Mesendoderm (in vitro differentiated cells): ENCODE measurements at regions not wholly inside any gene's neighbourhood (a gene's known extent, or its start where the extent isn't known, plus 50 kb on each side); places are given as distances from the start of the nearest gene placed in this dataset.
A peak's percentile ranks its signal among the peaks of the same experiment; 100 is the strongest.

ENCODE experiments used
- DNase-seq: peaks from one replicate; pipeline ENCODE4 v3.0.0; 2013
- H2AK5ac ChIP-seq: 2 replicates; pipeline ENCODE4 v1.6.1; 2013; ENCODE audit warnings: low read length, inconsistent platforms
- H2BK120ac ChIP-seq: 2 replicates; pipeline ENCODE4 v1.6.1; 2013; ENCODE audit warnings: low read depth, mild to moderate bottlenecking, low read length, moderate library complexity, mixed read lengths
- H2BK15ac ChIP-seq: replicated peaks from 2 replicates; pipeline ENCODE4 v1.6.1; 2013; ENCODE audit warnings: low read depth, mild to moderate bottlenecking, moderate library complexity
- H2BK5ac ChIP-seq: 2 replicates; pipeline ENCODE4 v1.6.1; 2013; ENCODE audit warnings: low read length, inconsistent platforms
- H3K18ac ChIP-seq: 2 replicates; pipeline ENCODE4 v1.6.1; 2013; ENCODE audit warnings: mild to moderate bottlenecking, low read length, mixed read lengths
- H3K23ac ChIP-seq: one replicate; pipeline ENCODE4 v1.6.1; 2013; ENCODE audit warnings: low read length
- H3K27ac ChIP-seq: 2 replicates; pipeline ENCODE4 v1.5.1; 2013; ENCODE audit warnings: low read depth, mild to moderate bottlenecking, inconsistent platforms, low read length, moderate library complexity
- H3K27me3 ChIP-seq: 2 replicates; pipeline ENCODE4 v1.6.1; 2013; ENCODE audit warnings: low read length, control low read depth, mild to moderate bottlenecking, inconsistent platforms; ENCODE audit not compliant: insufficient read depth, poor library complexity
- H3K36me3 ChIP-seq: 2 replicates; pipeline ENCODE4 v1.6.1; 2013; ENCODE audit warnings: low read length, inconsistent platforms; ENCODE audit not compliant: control insufficient read depth, insufficient read depth
- H3K4ac ChIP-seq: one replicate; pipeline ENCODE4 v1.6.1; 2013; ENCODE audit warnings: low read depth, mild to moderate bottlenecking, low read length, moderate library complexity
- H3K4me1 ChIP-seq: 2 replicates; pipeline ENCODE4 v1.6.1; 2013; ENCODE audit warnings: low read depth, low read length, inconsistent platforms; ENCODE audit not compliant: control insufficient read depth
- H3K4me2 ChIP-seq: 2 replicates; pipeline ENCODE4 v1.6.1; 2013; ENCODE audit warnings: low read length
- H3K4me3 ChIP-seq: 2 replicates; pipeline ENCODE4 v1.5.1; 2013; ENCODE audit warnings: mild to moderate bottlenecking, low read length
- H3K56ac ChIP-seq: one replicate; pipeline ENCODE4 v1.6.1; 2013; ENCODE audit warnings: low read length
- H3K79me1 ChIP-seq: 2 replicates; pipeline ENCODE4 v1.6.1; 2013; ENCODE audit warnings: low read length, inconsistent platforms
- H3K79me2 ChIP-seq: 2 replicates; pipeline ENCODE4 v1.6.1; 2013; ENCODE audit warnings: mild to moderate bottlenecking, low read length; ENCODE audit not compliant: control insufficient read depth, insufficient read depth
- H3K9ac ChIP-seq: 2 replicates; pipeline ENCODE4 v1.6.1; 2013; ENCODE audit warnings: low read length, inconsistent platforms
- H4K5ac ChIP-seq: one replicate; pipeline ENCODE4 v1.6.1; 2013; ENCODE audit warnings: low read length
- H4K8ac ChIP-seq: one replicate; pipeline ENCODE4 v1.6.1; 2013; ENCODE audit warnings: low read depth, mild to moderate bottlenecking, control low read depth, low read length, moderate library complexity
- WGBS: extraction: QIAGEN DNeasy Blood & Tissue Kit; methylation state at CpG from one replicate; pipeline ENCODE4 v1.1.7; 2013; ENCODE audit warnings: low lambda C conversion rate, missing lambda C conversion rate; ENCODE audit not compliant: insufficient coverage; ENCODE audit errors: extremely low coverage; 5-methylcytosine and 5-hydroxymethylcytosine counted together

DNA sequence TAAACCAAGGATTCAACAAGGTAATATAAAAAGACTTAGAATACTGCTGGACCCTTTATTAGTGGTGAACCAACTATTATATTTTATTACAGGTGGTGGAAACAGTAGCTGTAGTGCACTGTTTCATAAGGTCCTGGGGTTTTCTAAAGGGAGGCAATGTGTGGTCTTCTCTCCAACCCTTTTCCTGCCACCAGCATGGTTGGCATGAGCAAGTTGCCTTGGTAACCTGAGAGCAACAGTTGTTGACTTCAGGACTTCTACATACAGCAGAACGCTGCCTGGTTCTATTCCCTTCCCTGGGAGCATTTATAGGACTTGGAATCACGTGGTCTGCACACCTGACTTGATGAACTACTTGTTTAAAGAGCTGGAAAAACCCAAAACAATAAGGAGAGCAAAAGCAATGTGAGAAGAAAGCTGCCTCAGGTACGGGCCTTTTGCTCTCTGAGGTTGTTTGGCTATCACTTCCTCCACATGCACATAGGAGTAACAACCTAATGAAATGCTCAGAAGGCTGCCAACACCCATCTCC is 81.1 kb upstream of the RAI14 start:
- Histone ChIP-seq H3K79me2 (no peaks in the 10 kb centered on the region), H3K4me3 (no peak overlapping the region), H3K27me3 (no peaks in the 10 kb centered on the region), H2BK15ac (no peak overlapping the region), H3K4me2 (no peak overlapping the region), H4K8ac (no peak overlapping the region), H3K36me3 (no peaks in the 10 kb centered on the region), H3K4me1 (no peaks in the 10 kb centered on the region), H3K23ac (no peak overlapping the region), H3K56ac (no peak overlapping the region), H2AK5ac (no peak overlapping the region), H2BK5ac (no peak overlapping the region), H2BK120ac (no peak overlapping the region), H3K18ac (no peak overlapping the region), H3K4ac (no peak overlapping the region), H3K9ac (no peak overlapping the region), H4K5ac (no peak overlapping the region), H3K27ac (no peak overlapping the region), H3K79me1 (no peaks in the 10 kb centered on the region)
- WGBS = no CpG with 5 or more reads among the region's 3 CpGs
- no peak for DNase-seq

DNA sequence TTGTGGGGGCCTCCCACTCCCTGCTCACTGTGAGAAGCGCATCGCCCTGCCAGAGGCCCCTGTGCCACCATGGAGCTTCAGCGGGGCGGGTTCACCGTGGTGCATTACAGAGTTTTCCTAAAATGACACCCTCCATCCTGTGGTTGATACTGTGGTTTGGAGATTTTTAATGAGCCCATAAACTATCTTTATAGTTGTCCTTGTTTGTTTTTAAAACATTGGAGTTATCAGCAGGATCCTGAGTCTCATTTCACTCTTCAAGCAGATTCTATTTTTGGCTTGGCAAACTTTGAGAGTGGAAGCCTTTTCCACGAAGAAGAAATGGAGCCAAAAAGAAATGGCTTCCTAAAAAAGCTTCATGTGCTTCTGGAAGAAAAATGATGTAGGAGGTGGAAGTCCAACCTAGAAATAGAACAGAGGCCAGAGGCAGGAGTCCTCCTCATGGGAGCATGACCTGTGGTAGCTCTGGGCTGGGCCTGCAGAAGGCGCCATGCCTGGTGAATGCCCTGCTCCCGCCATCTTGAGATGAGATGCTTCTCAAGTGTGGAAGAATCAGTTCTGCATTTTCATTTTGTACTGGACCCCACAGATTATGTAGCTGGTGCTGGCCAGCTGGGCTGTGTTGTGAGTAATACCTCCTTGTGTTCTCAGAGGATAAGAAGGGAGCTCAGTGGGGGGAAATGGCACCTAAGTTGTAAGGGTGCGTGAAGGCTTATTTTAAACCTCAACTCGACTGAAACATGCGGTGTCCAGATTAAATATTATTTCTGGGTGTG is 79.0 kb upstream of the RAI14 start:
- WGBS = no CpG with 5 or more reads among the region's 11 CpGs
- H3K36me3 ChIP-seq = no peaks in the 10 kb centered on the region
- H2AK5ac ChIP-seq = no peak overlapping the region
- no peak overlapping the region for H4K8ac ChIP-seq
- H3K18ac ChIP-seq = no peak overlapping the region
- H3K23ac ChIP-seq = no peak overlapping the region
- H3K79me1 ChIP-seq = no peaks in the 10 kb centered on the region
- no peak overlapping the region for H2BK15ac ChIP-seq
- H3K4ac ChIP-seq = no peak overlapping the region
- no peak overlapping the region for H3K4me2 ChIP-seq
- H3K27ac ChIP-seq = no peak overlapping the region
- no peak for DNase-seq
- no peak overlapping the region for H3K9ac ChIP-seq
- no peaks in the 10 kb centered on the region for H3K27me3 ChIP-seq
- H4K5ac ChIP-seq = no peak overlapping the region
- no peaks in the 10 kb centered on the region for H3K79me2 ChIP-seq
- H2BK5ac ChIP-seq = no peak overlapping the region
- H3K4me1 ChIP-seq = no peaks in the 10 kb centered on the region
- H3K4me3 ChIP-seq = no peak overlapping the region
- H3K56ac ChIP-seq = no peak overlapping the region
- H2BK120ac ChIP-seq = no peak overlapping the region

DNA sequence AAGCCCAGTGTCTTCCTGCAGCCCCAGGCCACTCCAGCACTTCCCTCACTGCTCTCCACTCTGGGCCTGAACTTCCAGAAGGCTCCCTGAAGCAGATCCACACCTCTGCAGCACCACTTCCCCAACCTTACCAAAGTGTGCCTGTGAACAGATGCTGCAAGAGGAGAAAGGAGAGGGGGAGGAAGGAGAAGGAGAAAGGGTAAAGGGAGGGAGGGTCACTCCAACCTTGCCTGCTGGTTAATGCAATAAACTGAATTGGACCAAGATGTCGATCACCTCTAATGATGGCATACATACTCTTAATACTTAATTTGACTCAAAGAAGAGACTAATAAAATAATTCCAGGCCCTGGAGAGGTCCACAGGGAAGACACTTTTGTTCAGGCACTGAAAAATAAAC is 77.2 kb upstream of the RAI14 start:
- Histone ChIP-seq H2BK15ac (no peak overlapping the region), H3K79me2 (no peaks in the 10 kb centered on the region), H3K23ac (no peak overlapping the region), H2AK5ac (no peak overlapping the region), H3K9ac (no peak overlapping the region), H4K8ac (no peak overlapping the region), H3K4me1 (no peaks in the 10 kb centered on the region), H3K4ac (no peak overlapping the region), H3K27ac (no peak overlapping the region), H3K4me3 (no peak overlapping the region), H4K5ac (no peak overlapping the region), H3K56ac (no peak overlapping the region), H2BK5ac (no peak overlapping the region), H3K18ac (no peak overlapping the region), H3K79me1 (no peaks in the 10 kb centered on the region), H3K27me3 (no peaks in the 10 kb centered on the region), H3K36me3 (no peaks in the 10 kb centered on the region), H2BK120ac (no peak overlapping the region), H3K4me2 (no peak overlapping the region)
- DNase-seq = no peak
- WGBS = no CpG with 5 or more reads among the region's 1 CpG

DNA sequence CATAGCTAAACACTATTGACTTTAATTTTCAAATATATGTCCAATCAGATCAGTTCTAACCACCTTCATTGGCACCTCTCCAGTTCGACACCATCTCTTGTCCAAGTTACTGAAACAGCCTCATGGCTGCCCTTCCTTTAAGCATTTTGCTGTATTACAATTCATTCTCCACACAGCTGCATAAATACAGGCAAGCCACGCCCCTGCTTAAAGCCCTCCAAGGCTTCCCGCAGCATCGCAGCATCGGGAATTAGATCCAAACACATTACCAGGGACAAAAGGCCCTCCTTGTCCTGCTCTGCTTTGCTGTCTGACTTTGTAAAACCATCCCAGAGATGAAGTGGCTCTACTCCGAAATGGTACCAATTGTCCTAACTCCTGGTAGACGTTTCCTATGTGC is 75.1 kb upstream of the RAI14 start:
- Histone ChIP-seq H3K4ac (no peak overlapping the region), H2AK5ac (no peak overlapping the region), H2BK120ac (no peak overlapping the region), H3K27me3 (no peaks in the 10 kb centered on the region), H3K4me1 (peaks cover under 1% of the 10 kb centered on the region), H4K5ac (no peak overlapping the region), H2BK15ac (no peak overlapping the region), H3K23ac (no peak overlapping the region), H3K36me3 (no peaks in the 10 kb centered on the region), H3K79me1 (no peaks in the 10 kb centered on the region), H2BK5ac (no peak overlapping the region), H3K18ac (no peak overlapping the region), H3K79me2 (no peaks in the 10 kb centered on the region), H3K56ac (no peak overlapping the region), H3K4me2 (no peak overlapping the region), H4K8ac (no peak overlapping the region), H3K9ac (no peak overlapping the region), H3K27ac (no peak overlapping the region), H3K4me3 (no peak overlapping the region)
- no peak for DNase-seq
- no CpG with 5 or more reads among the region's 7 CpGs for WGBS

DNA sequence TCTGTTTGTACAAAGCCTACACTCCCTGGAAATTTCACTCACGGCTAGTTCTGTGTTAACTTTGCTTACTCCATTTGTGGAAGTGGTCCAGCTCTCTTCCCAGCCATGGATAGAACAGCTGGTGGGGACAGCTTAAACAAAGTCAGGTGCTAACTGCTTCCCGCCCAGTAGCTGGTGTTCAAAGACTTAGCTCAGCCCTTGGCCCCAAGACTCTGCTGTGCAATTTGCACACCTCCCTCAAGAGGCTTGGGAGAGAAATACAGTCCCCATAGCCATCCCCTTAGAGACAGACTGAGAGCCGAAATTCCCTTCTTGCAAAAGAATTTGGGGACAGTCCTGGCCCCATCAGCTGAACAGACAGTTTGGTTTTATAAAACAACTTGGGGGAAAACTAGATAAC is 73.8 kb upstream of the RAI14 start:
- Histone ChIP-seq H3K79me2 (no peaks in the 10 kb centered on the region), H3K18ac (no peak overlapping the region), H3K23ac (no peak overlapping the region), H2BK15ac (no peak overlapping the region), H3K4me3 (no peak overlapping the region), H3K4me2 (no peak overlapping the region), H3K9ac (no peak overlapping the region), H3K56ac (no peak overlapping the region), H3K27ac (no peak overlapping the region), H2BK5ac (no peak overlapping the region), H3K36me3 (no peaks in the 10 kb centered on the region), H3K27me3 (no peaks in the 10 kb centered on the region), H4K8ac (no peak overlapping the region), H3K4ac (no peak overlapping the region), H4K5ac (no peak overlapping the region), H2AK5ac (no peak overlapping the region), H3K4me1 (peaks cover 4% of the 10 kb centered on the region), H3K79me1 (no peaks in the 10 kb centered on the region), H2BK120ac (no peak overlapping the region)
- WGBS = no CpG with 5 or more reads among the region's 3 CpGs
- DNase-seq = peak; percentile 50

DNA sequence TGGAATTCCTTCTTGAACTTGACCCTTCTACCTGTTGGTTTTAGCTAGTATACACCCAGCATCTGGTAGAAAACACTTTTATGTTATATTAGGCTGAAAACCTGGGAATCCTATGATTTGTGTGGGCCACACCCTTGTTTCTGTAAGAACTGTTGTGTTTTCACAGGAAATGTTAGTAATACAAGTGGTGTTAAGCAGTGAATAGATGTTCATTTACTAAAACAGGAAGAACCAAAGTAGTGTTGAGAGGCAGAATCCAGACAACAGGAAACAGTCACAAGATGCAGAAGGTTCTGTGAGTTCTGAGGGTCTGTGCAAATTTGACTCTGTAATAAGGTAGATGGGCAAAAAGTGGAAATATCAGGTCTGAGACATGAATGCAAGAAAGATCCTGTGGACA is 73.0 kb upstream of the RAI14 start:
- Histone ChIP-seq H3K27me3 (no peaks in the 10 kb centered on the region), H2BK15ac (no peak overlapping the region), H3K79me2 (no peaks in the 10 kb centered on the region), H3K27ac (no peak overlapping the region), H3K79me1 (no peaks in the 10 kb centered on the region), H3K4me1 (peaks cover 4% of the 10 kb centered on the region), H2BK5ac (no peak overlapping the region), H3K9ac (no peak overlapping the region), H3K18ac (no peak overlapping the region), H3K23ac (no peak overlapping the region), H3K56ac (no peak overlapping the region), H4K8ac (no peak overlapping the region), H3K4me2 (no peak overlapping the region), H3K4ac (no peak overlapping the region), H2AK5ac (no peak overlapping the region), H4K5ac (no peak overlapping the region), H3K4me3 (no peak overlapping the region), H2BK120ac (no peak overlapping the region), H3K36me3 (no peaks in the 10 kb centered on the region)
- no peak for DNase-seq
